Right lobe of liver (tissue), 4 donors: ENCODE measurements at regions not wholly inside any gene's neighbourhood (a gene's known extent, or its start where the extent isn't known, plus 50 kb on each side); places are given as distances from the start of the nearest gene placed in this dataset.

Experiments
- CTCF ChIP-seq, 4 donors: fragments of 200-600 bp in 3 of 4; fragments of 450-650 bp in 1 of 4; IDR thresholded peaks; one replicate each; pipeline versions ENCODE4 v1.5.1 to v1.8.0; 2016 to 2022; ENCODE audit warnings: antibody characterized with exemption in 4 of 4, mild to moderate bottlenecking in 2 of 4
- POLR2A ChIP-seq: fragments of 450-650 bp; IDR thresholded peaks from one replicate; pipeline ENCODE4 v1.6.1; 2017; ENCODE audit warnings: antibody characterized with exemption, mild to moderate bottlenecking
- donor health status: DM: no; HTN: no; CAD: no.
- donor health status: DM: no; HTN: no; CAD: no.
- donor health status: DM: no; HTN: yes; CAD: no.

- no peak for TF ChIP-seq CTCF (IDR thresholded peaks at IDR 0.05)
- no peak for TF ChIP-seq POLR2A
Measured at GRCh38 chr15:45866616-45867015, 231.8 kb downstream of the SQOR start.
